IMR-90 (cell line): ENCODE measurements at regions not wholly inside any gene's neighbourhood (a gene's known extent, or its start where the extent isn't known, plus 50 kb on each side); places are given as distances from the start of the nearest gene placed in this dataset.

Experiments
- ATAC-seq: fragments of 200-7000 bp; cut with Tn5 transposase; 2 replicates; pipeline ENCODE4 v1.9.1; 2020; ENCODE audit warnings: low read depth, mild to moderate bottlenecking, moderate library complexity
- BruUV-seq: library from RNA; stranded (reverse); fragments of 400-500 nt; replicated peaks from 2 replicates; lab custom pipeline; 2021; lab: Mats Ljungman, UMichigan
- CTCF ChIA-PET: fragments of 300-600 bp; formaldehyde crosslinking; extraction: SDS; loops from one replicate; lab custom pipeline; 2021; ENCODE audit warnings: antibody characterized with exemption; lab: Yijun Ruan, JAX
- POLR2A ChIA-PET: fragments of 300-600 bp; sonication (Branson Sonifier 250); formaldehyde crosslinking; loops from one replicate; lab custom pipeline; 2022; ENCODE audit warnings: antibody characterized with exemption; ENCODE audit not compliant: unreplicated experiment; lab: Charles Lee
- DNase-seq: peaks from one replicate; pipeline ENCODE4 v3.0.0; 2013
- H2AFZ ChIP-seq: replicated peaks from 2 replicates; pipeline ENCODE3; 2013; ENCODE audit warnings: low read length, mild to moderate bottlenecking; ENCODE audit not compliant: poor library complexity
- H2AK5ac ChIP-seq: 2 replicates; pipeline ENCODE4 v1.6.1; 2013; ENCODE audit warnings: low read depth, low read length, inconsistent platforms
- H2AK9ac ChIP-seq: replicated peaks from 2 replicates; pipeline ENCODE3; 2013; ENCODE audit warnings: mild to moderate bottlenecking, low read depth, low read length, moderate library complexity; ENCODE audit not compliant: poor library complexity
- H2BK120ac ChIP-seq: 2 replicates; pipeline ENCODE4 v1.6.1; 2013; ENCODE audit warnings: low read depth, low read length, inconsistent platforms
- H2BK15ac ChIP-seq: 3 replicates; pipeline ENCODE4 v1.6.1; 2013; ENCODE audit warnings: low read depth, low read length, inconsistent platforms
- H2BK20ac ChIP-seq: 2 replicates; pipeline ENCODE4 v1.6.1; 2013; ENCODE audit warnings: low read depth, mild to moderate bottlenecking, inconsistent platforms, low read length, moderate library complexity
- H2BK5ac ChIP-seq: 2 replicates; pipeline ENCODE4 v1.6.1; 2013; ENCODE audit warnings: mild to moderate bottlenecking, low read depth, low read length, inconsistent platforms; ENCODE audit not compliant: poor library complexity, severe bottlenecking
- H3K14ac ChIP-seq: replicated peaks from 2 replicates; pipeline ENCODE4 v1.6.1; 2013; ENCODE audit warnings: low read depth, low read length, inconsistent platforms
- H3K18ac ChIP-seq: 2 replicates; pipeline ENCODE4 v1.6.1; 2013; ENCODE audit warnings: low read depth, low read length, control low read depth
- H3K23ac ChIP-seq: 2 replicates; pipeline ENCODE4 v1.6.1; 2013; ENCODE audit warnings: low read depth, low read length, inconsistent platforms
- H3K27ac ChIP-seq: 2 replicates; pipeline ENCODE4 v1.5.1; 2013; ENCODE audit warnings: mild to moderate bottlenecking, control low read depth, low read length; ENCODE audit not compliant: insufficient read depth
- H3K27me3 ChIP-seq: 2 replicates; pipeline ENCODE4 v1.6.1; 2013; ENCODE audit warnings: low read length; ENCODE audit not compliant: control insufficient read depth, insufficient read depth
- H3K36me3 ChIP-seq: 2 replicates; pipeline ENCODE4 v1.6.1; 2013; ENCODE audit warnings: low read length, mixed read lengths; ENCODE audit not compliant: control insufficient read depth, insufficient read depth
- H3K4ac ChIP-seq: 2 replicates; pipeline ENCODE4 v1.6.1; 2013; ENCODE audit warnings: low read depth, low read length, inconsistent platforms
- H3K4me1 ChIP-seq: 2 replicates; pipeline ENCODE4 v1.6.1; 2013; ENCODE audit warnings: low read length, mixed read lengths; ENCODE audit not compliant: control insufficient read depth, insufficient read depth
- H3K4me2 ChIP-seq: 2 replicates; pipeline ENCODE4 v1.6.1; 2013; ENCODE audit warnings: low read depth, mild to moderate bottlenecking, control low read depth, low read length, moderate library complexity
- H3K4me3 ChIP-seq: 2 replicates; pipeline ENCODE4 v1.5.1; 2013; ENCODE audit warnings: low read depth, mild to moderate bottlenecking, control low read depth, low read length, moderate library complexity; ENCODE audit not compliant: insufficient read depth
- H3K56ac ChIP-seq: 2 replicates; pipeline ENCODE4 v1.6.1; 2013; ENCODE audit warnings: low read length, inconsistent platforms; ENCODE audit not compliant: insufficient read depth; ENCODE audit errors: extremely low read depth
- H3K79me1 ChIP-seq, 2 experiments: 2 replicates each; pipeline ENCODE4 v1.6.1; 2013; ENCODE audit warnings: low read length in 2 of 2, inconsistent platforms in 1 of 2, low read depth in 1 of 2
- H3K9ac ChIP-seq: 2 replicates; pipeline ENCODE4 v1.6.1; 2013; ENCODE audit warnings: low read depth, low read length, control low read depth
- H3K9me1 ChIP-seq: 2 replicates; pipeline ENCODE4 v1.6.1; 2013; ENCODE audit warnings: low read length, inconsistent platforms; ENCODE audit not compliant: insufficient read depth
- H3K9me3 ChIP-seq: 2 replicates; pipeline ENCODE4 v1.6.1; 2013; ENCODE audit warnings: low read length; ENCODE audit not compliant: control insufficient read depth, insufficient read depth
- H4K20me1 ChIP-seq: 2 replicates; pipeline ENCODE4 v1.6.1; 2013; ENCODE audit warnings: low read length, inconsistent platforms; ENCODE audit not compliant: insufficient read depth
- H4K5ac ChIP-seq: 2 replicates; pipeline ENCODE4 v1.6.1; 2013; ENCODE audit warnings: mild to moderate bottlenecking, low read depth, low read length, control low read depth
- H4K8ac ChIP-seq, 2 experiments: 2 replicates each; pipeline ENCODE4 v1.6.1; 2013; ENCODE audit warnings: low read depth in 2 of 2, low read length in 2 of 2, control low read depth in 1 of 2, inconsistent platforms in 1 of 2
- H4K91ac ChIP-seq: 2 replicates; pipeline ENCODE4 v1.6.1; 2013; ENCODE audit warnings: low read depth, low read length, inconsistent platforms; ENCODE audit not compliant: insufficient read depth
- BHLHE40 ChIP-seq: fragments of 150-350 bp; IDR thresholded peaks from 2 replicates; pipeline ENCODE4 v1.6.1; 2016; ENCODE audit warnings: mild to moderate bottlenecking, low read depth, low read length
- CHD1 ChIP-seq: IDR thresholded peaks from 2 replicates; pipeline ENCODE4 v1.6.1; 2012; ENCODE audit warnings: low read depth, low read length, improper control_type of control experiment
- ELK1 ChIP-seq: fragments of 150-350 bp; IDR thresholded peaks from 2 replicates; pipeline ENCODE4 v1.6.1; 2016; ENCODE audit warnings: low read depth, mild to moderate bottlenecking, low read length, moderate library complexity, borderline replicate concordance
- FOS ChIP-seq: fragments of 150-350 bp; IDR thresholded peaks from 2 replicates; pipeline ENCODE4 v1.6.1; 2016; ENCODE audit warnings: low read depth, low read length
- MAFK ChIP-seq: IDR thresholded peaks from 2 replicates; pipeline ENCODE4 v1.6.1; 2012; ENCODE audit warnings: low read depth, low read length, improper control_type of control experiment
- MAZ ChIP-seq: IDR thresholded peaks from 2 replicates; pipeline ENCODE4 v1.6.1; 2012; ENCODE audit warnings: low read depth, mild to moderate bottlenecking, low read length, improper control_type of control experiment, moderate library complexity, borderline replicate concordance
- MXI1 ChIP-seq: IDR thresholded peaks from 2 replicates; pipeline ENCODE4 v1.6.1; 2012; ENCODE audit warnings: low read depth, mild to moderate bottlenecking, low read length, moderate library complexity, borderline replicate concordance
- NFE2L2 ChIP-seq: fragments of 150-350 bp; IDR thresholded peaks from 2 replicates; pipeline ENCODE4 v1.6.1; 2016; ENCODE audit warnings: low read depth, mild to moderate bottlenecking, low read length
- RCOR1 ChIP-seq: IDR thresholded peaks from 2 replicates; pipeline ENCODE4 v1.6.1; 2012; ENCODE audit warnings: mild to moderate bottlenecking, low read length, improper control_type of control experiment; ENCODE audit not compliant: insufficient replicate concordance
- RFX5 ChIP-seq: IDR thresholded peaks from 2 replicates; pipeline ENCODE4 v1.8.0; 2012; ENCODE audit warnings: low read depth, mild to moderate bottlenecking, low read length, moderate library complexity
- SMC3 ChIP-seq: fragments of 150-350 bp; IDR thresholded peaks from 2 replicates; pipeline ENCODE4 v1.6.1; 2016; ENCODE audit warnings: low read depth, mild to moderate bottlenecking, antibody characterized with exemption, low read length, moderate library complexity
- USF2 ChIP-seq: fragments of 150-350 bp; IDR thresholded peaks from 2 replicates; pipeline ENCODE4 v1.6.1; 2017; ENCODE audit warnings: mild to moderate bottlenecking, antibody characterized with exemption, low read length, low read depth
- WGBS, 2 experiments: methylation state at CpG; one replicate each; pipeline versions ENCODE4 v1.1.5 to v1.1.7; 2013; ENCODE audit warnings: missing lambda C conversion rate in 2 of 2; ENCODE audit not compliant: insufficient read length in 1 of 2; ENCODE audit errors: extremely low coverage in 2 of 2; 5-methylcytosine and 5-hydroxymethylcytosine counted together
- dilution Hi-C: fragments of 300-500 bp; cut with HindIII; formaldehyde crosslinking; loops from one replicate; pipeline ENCODE4 v1.14.3; 2018; ENCODE audit warnings: low sequenced_read_pairs; ENCODE audit not compliant: unreplicated experiment
- in situ Hi-C: fragments of 300-500 bp; cut with MboI; formaldehyde crosslinking; loops from 3 replicates; pipeline ENCODE4 v1.14.3; 2019; ENCODE audit warnings: low sequenced_read_pairs, inconsistent platforms, mixed read lengths
- intact Hi-C: fragments of 100-400 bp; cut with micrococcal nuclease; formaldehyde crosslinking; loops from 2 replicates; pipeline ENCODE4 v1.10.0; 2022

GRCh38 chr16:86285421-86285820 is 224.9 kb upstream of the FOXF1 start:
- no peak overlapping the region for H4K5ac ChIP-seq
- no peak overlapping the region; the same call in 1 of the 2 replicates for H3K4ac ChIP-seq
- no peak overlapping the region for H3K4me2 ChIP-seq
- ATAC-seq, result no peak
- in situ Hi-C loops, result no loop called here
- no peak overlapping the region for H3K4me3 ChIP-seq
- no peak overlapping the region for H3K9ac ChIP-seq
- no peak overlapping the region for H2AK9ac ChIP-seq
- H3K27me3 ChIP-seq, result peaks cover 6% of the 10 kb centered on the region
- no peaks in the 10 kb centered on the region for H3K79me1 ChIP-seq
- BruUV-seq, result no TSS peak
- H2BK5ac ChIP-seq, result no peak overlapping the region
- no peak overlapping the region for H4K91ac ChIP-seq
- no peak overlapping the region for H3K56ac ChIP-seq
- dilution Hi-C loops, result no loop called here
- H3K9me1 ChIP-seq, result no peaks in the 10 kb centered on the region; the same call in 1 of the 2 replicates
- H4K20me1 ChIP-seq, result no peaks in the 10 kb centered on the region
- H3K23ac ChIP-seq, result no peak overlapping the region
- no peak overlapping the region for H2AFZ ChIP-seq
- WGBS, 2 experiments, result 92% methylated on average over 2 of the region's 6 CpGs; no CpG with 5 or more reads in 1 of the 2 experiments
- no peak overlapping the region for H2BK20ac ChIP-seq
- no peaks in the 10 kb centered on the region for H3K9me3 ChIP-seq
- H3K18ac ChIP-seq, result no peak overlapping the region
- intact Hi-C loops, result no loop called here
- no peak for TF ChIP-seq RFX5
- no peak for TF ChIP-seq MAZ
- no peak for TF ChIP-seq MAFK
- TF ChIP-seq MXI1, result no peak
- TF ChIP-seq RCOR1, result no peak
- no peak for TF ChIP-seq CHD1
- no peak for TF ChIP-seq BHLHE40
- no peak for TF ChIP-seq USF2
- no peak for TF ChIP-seq SMC3
- TF ChIP-seq NFE2L2, result no peak
- no peak for TF ChIP-seq ELK1
- no peak for TF ChIP-seq FOS
- no peak overlapping the region for H2BK120ac ChIP-seq
- no peak overlapping the region for H3K27ac ChIP-seq
- no peak overlapping the region for H4K8ac ChIP-seq
- no peak overlapping the region; the same call in 2 of the 3 replicates for H2BK15ac ChIP-seq
- no peak overlapping the region for H3K14ac ChIP-seq
- POLR2A ChIA-PET, result no interaction called here
- H3K36me3 ChIP-seq, result no peaks in the 10 kb centered on the region
- DNase-seq, result no peak
- peaks cover 5% of the 10 kb centered on the region; the same call in 1 of the 2 replicates for H3K4me1 ChIP-seq
- CTCF ChIA-PET, result no interaction called here
- peak overlapping the region; percentile 83 for H2AK5ac ChIP-seq
